Activated naive CD4-positive, alpha-beta T cell treated with anti-CD3 and anti-CD28 coated beads, Interleukin-2, amount 10 ng/mL, durations not matched to agents 7 days and 5 days (primary cell): ENCODE measurements at regions not wholly inside any gene's neighbourhood (a gene's known extent, or its start where the extent isn't known, plus 50 kb on each side); places are given as distances from the start of the nearest gene placed in this dataset.
"Not testable (repeated sequence)": the region's sequence is repeated elsewhere in the genome, so short reads cannot be mapped to it uniquely, and the experiment has no call there.

Experiments
- CTCF ChIA-PET: fragments of 350-600 bp; sonication (Branson Sonifier 250); formaldehyde crosslinking; loops from one replicate; lab custom pipeline; 2021; ENCODE audit warnings: antibody characterized with exemption; lab: Charles Lee
- DNase-seq: peaks from one replicate; pipeline ENCODE4 v3.0.0-alpha.2; 2020
- H3K27ac Mint-ChIP-seq: one replicate; pipeline ENCODE4 v1.8.0; 2021; ENCODE audit warnings: mild to moderate bottlenecking, moderate library complexity, mixed read lengths
- H3K27me3 Mint-ChIP-seq: one replicate; pipeline ENCODE4 v1.8.0; 2021; ENCODE audit warnings: mild to moderate bottlenecking, mixed read lengths
- H3K36me3 Mint-ChIP-seq: one replicate; pipeline ENCODE4 v1.8.0; 2021; ENCODE audit warnings: mixed read lengths
- H3K4me1 Mint-ChIP-seq: one replicate; pipeline ENCODE4 v1.8.0; 2021; ENCODE audit warnings: mixed read lengths
- H3K4me3 Mint-ChIP-seq: one replicate; pipeline ENCODE4 v1.8.0; 2021; ENCODE audit warnings: mild to moderate bottlenecking, moderate library complexity, mixed read lengths
- H3K9me3 Mint-ChIP-seq: one replicate; pipeline ENCODE4 v1.8.0; 2021; ENCODE audit warnings: mixed read lengths

GRCh38 chr6:85372188-85372914, 77.5 kb upstream of the NT5E start:
- no peak overlapping the region for H3K27ac Mint-ChIP-seq
- H3K9me3 Mint-ChIP-seq: no peaks in the 10 kb centered on the region
- H3K36me3 Mint-ChIP-seq: no peaks in the 10 kb centered on the region
- H3K4me1 Mint-ChIP-seq: peaks cover 4% of the 10 kb centered on the region
- no peak overlapping the region for H3K4me3 Mint-ChIP-seq
- CTCF ChIA-PET: interaction anchor here (1.0 to 1.3 kb wide), 2 partner anchors 78 to 111 kb away, joined by 4 read pairs; partner anchors contain the start of gene NT5E
- H3K27me3 Mint-ChIP-seq: no peaks in the 10 kb centered on the region
- DNase-seq: no peak

GRCh38 chr6:85368631-85369030, 81.3 kb upstream of the NT5E start:
- CTCF ChIA-PET: no interaction called here
- DNase-seq: no peak
- Mint-ChIP-seq H3K36me3 (no peaks in the 10 kb centered on the region), H3K4me1 (peaks cover 4% of the 10 kb centered on the region), H3K27me3 (no peaks in the 10 kb centered on the region), H3K4me3 (no peak overlapping the region), H3K9me3 (no peaks in the 10 kb centered on the region), H3K27ac (no peak overlapping the region)

GRCh38 chr6:85364344-85364743, 85.5 kb upstream of the NT5E start:
- Mint-ChIP-seq H3K27me3 (peaks cover 6% of the 10 kb centered on the region), H3K36me3 (no peaks in the 10 kb centered on the region), H3K27ac (no peak overlapping the region), H3K4me3 (no peak overlapping the region), H3K4me1 (peaks cover 4% of the 10 kb centered on the region), H3K9me3 (no peaks in the 10 kb centered on the region)
- CTCF ChIA-PET: no interaction called here
- DNase-seq: no peak

DNA sequence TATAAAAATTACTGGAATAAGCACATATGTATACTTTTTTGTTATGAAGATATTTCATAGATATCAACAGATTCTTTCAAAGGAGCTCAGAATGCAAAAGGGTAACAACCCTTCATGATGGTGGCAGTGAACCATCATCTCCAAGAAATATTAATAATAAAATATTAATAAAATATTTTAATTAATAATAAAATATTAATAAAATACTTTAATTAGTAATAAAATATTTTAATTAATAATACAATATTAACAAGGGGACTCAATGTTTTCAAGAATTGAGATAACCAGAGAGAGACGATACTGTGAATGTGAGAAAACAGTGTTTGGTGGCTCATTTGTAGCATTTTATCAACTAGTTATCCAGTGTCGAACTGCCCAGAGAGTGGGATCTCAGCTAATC, 86.0 kb upstream of the NT5E start:
- Mint-ChIP-seq H3K27ac (no peak overlapping the region), H3K4me3 (no peak overlapping the region), H3K27me3 (peaks cover 8% of the 10 kb centered on the region), H3K36me3 (no peaks in the 10 kb centered on the region), H3K4me1 (peaks cover 4% of the 10 kb centered on the region), H3K9me3 (no peaks in the 10 kb centered on the region)
- DNase-seq: no peak
- CTCF ChIA-PET: no interaction called here

- CTCF ChIA-PET: interaction anchor here (0.9 to 5.6 kb wide), 3 partner anchors 95 to 126 kb away, joined by 3 to 44 read pairs (median 3); no protein-coding TSS in a partner anchor
- no peaks in the 10 kb centered on the region for H3K36me3 Mint-ChIP-seq
- H3K9me3 Mint-ChIP-seq: no peaks in the 10 kb centered on the region
Observed at GRCh38 chr6:85362652-85363310, 87.1 kb upstream of the NT5E start.

DNA sequence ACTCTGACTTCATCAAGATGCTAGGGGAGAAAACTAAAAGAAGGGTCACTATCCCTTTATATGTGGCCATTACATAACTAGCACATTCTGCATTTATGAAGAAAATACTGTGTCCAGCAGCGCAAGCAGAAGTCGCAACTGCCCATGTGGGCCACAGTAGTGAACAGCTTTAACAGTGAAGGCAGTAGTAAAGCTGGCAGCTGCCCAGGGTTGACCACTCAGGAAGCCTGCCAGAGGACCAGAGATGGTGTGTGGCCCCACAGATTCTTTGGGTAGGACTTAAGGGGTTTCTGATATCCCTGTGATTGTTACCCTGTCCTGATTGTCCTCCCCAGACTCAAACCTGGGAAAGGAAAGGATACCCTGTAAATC, 88.3 kb upstream of the NT5E start:
- Mint-ChIP-seq H3K27ac (no peak overlapping the region), H3K9me3 (no peaks in the 10 kb centered on the region), H3K27me3 (peaks cover 8% of the 10 kb centered on the region), H3K36me3 (no peaks in the 10 kb centered on the region), H3K4me3 (no peak overlapping the region), H3K4me1 (no peaks in the 10 kb centered on the region)
- CTCF ChIA-PET: interaction anchor here (0.9 to 5.6 kb wide), 2 partner anchors 96 to 122 kb away, joined by 3 to 44 read pairs; no protein-coding TSS in a partner anchor
- no peak for DNase-seq

More at GRCh38 chr6:85362652-85363310, 87.1 kb upstream of the NT5E start:
- H3K27me3 Mint-ChIP-seq: peaks cover 8% of the 10 kb centered on the region
- H3K27ac Mint-ChIP-seq: no peak overlapping the region
- no peaks in the 10 kb centered on the region for H3K4me1 Mint-ChIP-seq
- no peak for DNase-seq
- no peak overlapping the region for H3K4me3 Mint-ChIP-seq

GRCh38 chr6:85360794-85361642, 88.9 kb upstream of the NT5E start:
- no peak overlapping the region for H3K4me3 Mint-ChIP-seq
- peaks cover 8% of the 10 kb centered on the region for H3K27me3 Mint-ChIP-seq
- H3K4me1 Mint-ChIP-seq: no peaks in the 10 kb centered on the region
- no peak for DNase-seq
- CTCF ChIA-PET: interaction anchor here (2.1 to 5.6 kb wide), 2 partner anchors 123 to 175 kb away, joined by 7 to 44 read pairs; no protein-coding TSS in a partner anchor
- no peaks in the 10 kb centered on the region for H3K36me3 Mint-ChIP-seq
- no peaks in the 10 kb centered on the region for H3K9me3 Mint-ChIP-seq
- no peak overlapping the region for H3K27ac Mint-ChIP-seq

DNA sequence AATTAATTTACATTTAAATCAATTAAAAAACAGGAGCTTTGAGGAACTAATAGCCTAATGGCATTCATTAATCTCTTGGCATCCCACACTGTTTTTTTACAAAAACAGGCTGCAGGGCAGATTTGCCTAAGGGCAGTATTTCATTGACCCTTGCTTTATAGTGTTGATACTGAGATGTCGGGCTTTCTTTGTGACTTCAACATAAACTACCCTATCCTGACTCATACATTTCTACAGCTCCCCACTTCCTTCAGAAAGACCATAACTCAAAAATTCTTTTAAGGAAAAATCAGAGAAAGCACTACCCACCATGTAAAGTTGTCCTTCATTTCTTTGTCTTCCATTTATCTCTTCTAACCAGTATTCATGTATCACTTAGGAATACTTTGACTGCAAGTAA, 92.2 kb upstream of the NT5E start:
- Mint-ChIP-seq H3K4me3 (no peak overlapping the region), H3K27me3 (peaks cover 8% of the 10 kb centered on the region), H3K27ac (no peak overlapping the region), H3K36me3 (no peaks in the 10 kb centered on the region), H3K4me1 (no peaks in the 10 kb centered on the region), H3K9me3 (no peaks in the 10 kb centered on the region)
- CTCF ChIA-PET: interaction anchor here (0.8 to 5.6 kb wide), 2 partner anchors 126 to 179 kb away, joined by 3 to 44 read pairs; no protein-coding TSS in a partner anchor
- no peak for DNase-seq

DNA sequence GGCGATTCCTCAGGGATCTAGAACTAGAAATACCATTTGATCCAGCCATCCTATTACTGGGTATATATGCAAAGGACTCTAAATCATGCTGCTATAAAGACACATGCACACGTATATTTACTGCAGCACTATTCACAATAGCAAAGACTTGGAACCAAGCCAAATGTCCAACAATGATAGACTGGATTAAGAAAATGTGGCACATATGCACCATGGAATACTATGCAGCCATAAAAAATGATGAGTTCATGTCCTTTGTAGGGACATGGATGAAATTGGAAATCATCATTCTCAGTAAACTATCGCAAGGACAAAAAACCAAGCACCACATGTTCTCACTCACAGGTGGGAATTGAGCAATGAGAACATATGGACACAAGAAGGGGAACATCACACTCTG, 93.1 kb upstream of the NT5E start:
- H3K4me1 Mint-ChIP-seq, H3K36me3 Mint-ChIP-seq, H3K27ac Mint-ChIP-seq, H3K9me3 Mint-ChIP-seq, DNase-seq, H3K27me3 Mint-ChIP-seq, H3K4me3 Mint-ChIP-seq: not testable (repeated sequence)
- CTCF ChIA-PET: interaction anchor here (5.6 kb wide), 1 partner anchor 127 kb away, joined by 44 read pairs; no protein-coding TSS in a partner anchor

- CTCF ChIA-PET: interaction anchor here (1.0 to 5.3 kb wide), 11 partner anchors 15 to 181 kb away, joined by 3 to 112 read pairs (median 4); partner anchors contain the start of gene NT5E
- H3K27me3 Mint-ChIP-seq: peaks cover 8% of the 10 kb centered on the region
- H3K27ac Mint-ChIP-seq: no peak overlapping the region
- no peak for DNase-seq
- H3K4me3 Mint-ChIP-seq: no peak overlapping the region
- no peaks in the 10 kb centered on the region for H3K9me3 Mint-ChIP-seq
- no peaks in the 10 kb centered on the region for H3K36me3 Mint-ChIP-seq
- no peaks in the 10 kb centered on the region for H3K4me1 Mint-ChIP-seq
Observed at GRCh38 chr6:85355816-85356215, 94.1 kb upstream of the NT5E start.

DNA sequence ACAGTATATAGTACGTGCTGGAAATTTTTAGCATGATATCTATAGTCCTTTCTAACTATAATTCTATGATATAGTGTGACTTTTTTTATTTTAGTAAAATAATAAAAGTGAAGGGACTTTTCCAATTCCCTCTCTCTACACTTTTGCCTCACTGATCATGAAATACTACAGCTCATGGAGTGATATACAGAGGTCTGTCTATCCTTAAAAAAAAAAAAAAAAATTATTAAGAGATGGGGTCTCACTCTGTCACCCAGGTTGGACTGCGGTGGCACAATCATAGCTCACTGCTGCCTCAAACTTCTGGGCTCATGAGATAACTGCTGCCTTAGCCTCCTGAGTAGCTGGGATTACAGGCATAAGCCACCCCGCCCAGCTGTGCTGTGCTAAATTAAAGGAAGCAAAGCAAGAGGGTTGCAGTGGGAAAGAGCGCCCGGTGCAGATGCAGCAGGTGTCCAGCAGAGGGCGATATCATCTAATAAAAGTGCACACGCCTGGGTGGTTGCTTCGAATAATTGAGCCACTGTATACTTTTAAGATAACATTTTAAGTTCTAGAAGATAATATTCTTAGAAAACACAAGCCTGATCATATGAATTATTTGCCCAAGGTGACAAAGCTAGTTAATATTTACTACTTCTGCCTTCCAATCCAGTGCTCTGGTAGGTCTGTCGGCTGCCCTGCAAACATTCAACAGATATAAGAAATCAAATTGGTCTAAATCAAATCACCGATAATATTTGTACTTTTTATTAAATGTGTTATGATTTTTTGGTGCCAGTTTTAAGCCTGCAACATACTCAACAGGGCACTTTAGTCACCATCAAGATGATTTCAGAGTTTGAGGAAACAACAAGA, 94.9 kb upstream of the NT5E start:
- H3K27ac Mint-ChIP-seq: no peak overlapping the region
- H3K4me1 Mint-ChIP-seq: no peaks in the 10 kb centered on the region

DNA sequence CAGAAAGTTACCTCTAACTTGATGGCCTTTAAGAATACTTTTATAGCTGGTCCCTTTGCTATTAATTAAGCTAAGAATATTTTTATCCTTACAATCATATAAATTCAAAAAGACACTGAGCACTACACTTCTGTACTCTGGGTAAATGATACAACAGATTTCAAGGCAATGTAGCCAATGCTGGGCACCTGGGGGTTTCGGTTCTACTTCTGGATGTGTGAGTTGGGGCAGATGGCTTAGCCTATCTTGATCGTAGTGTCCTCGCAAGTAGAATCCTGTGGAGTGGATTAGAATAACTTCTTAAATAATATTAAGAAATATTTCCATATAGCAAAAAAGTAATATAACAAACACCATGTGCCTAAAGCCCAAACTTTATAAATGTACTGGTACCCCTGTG, 96.9 kb upstream of the NT5E start:
- H3K27ac Mint-ChIP-seq: no peak overlapping the region
- H3K27me3 Mint-ChIP-seq: peaks cover 5% of the 10 kb centered on the region
- CTCF ChIA-PET: interaction anchor here (0.6 to 5.3 kb wide), 3 partner anchors 130 to 184 kb away, joined by 3 to 112 read pairs (median 5); no protein-coding TSS in a partner anchor
- no peak overlapping the region for H3K4me3 Mint-ChIP-seq
- no peaks in the 10 kb centered on the region for H3K4me1 Mint-ChIP-seq
- no peaks in the 10 kb centered on the region for H3K36me3 Mint-ChIP-seq
- no peak for DNase-seq
- H3K9me3 Mint-ChIP-seq: no peaks in the 10 kb centered on the region

More for the DNA sequence above, 94.9 kb upstream of the NT5E start:
- Mint-ChIP-seq H3K4me3 (no peak overlapping the region), H3K9me3 (no peaks in the 10 kb centered on the region), H3K27me3 (peaks cover 8% of the 10 kb centered on the region), H3K36me3 (no peaks in the 10 kb centered on the region)
- CTCF ChIA-PET: interaction anchor here (0.6 to 5.3 kb wide), 13 partner anchors 16 to 182 kb away, joined by 3 to 112 read pairs (median 4); partner anchors contain the start of gene NT5E
- DNase-seq: peak; percentile 69

- H3K4me1 Mint-ChIP-seq: no peaks in the 10 kb centered on the region
- no peak for DNase-seq
- CTCF ChIA-PET: interaction anchor here (0.9 kb wide), 1 partner anchor 134 kb away, joined by 3 read pairs; no protein-coding TSS in a partner anchor
- H3K9me3 Mint-ChIP-seq: no peaks in the 10 kb centered on the region
- H3K27ac Mint-ChIP-seq: no peak overlapping the region
- peaks cover 9% of the 10 kb centered on the region for H3K27me3 Mint-ChIP-seq
- no peak overlapping the region for H3K4me3 Mint-ChIP-seq
- no peaks in the 10 kb centered on the region for H3K36me3 Mint-ChIP-seq
Observed at GRCh38 chr6:85348643-85349042, 101.2 kb upstream of the NT5E start.
